Midbrain (tissue), 1 donor: ENCODE measurements at regions not wholly inside any gene's neighbourhood (a gene's known extent, or its start where the extent isn't known, plus 50 kb on each side); places are given as distances from the start of the nearest gene placed in this dataset.

Source experiments
- DNase-seq: peaks from one replicate; lab custom pipeline; 2025; lab: John Stamatoyannopoulos, UW

- DNase-seq: no peak
Measured at GRCh38 chr15:45743426-45744235, 108.8 kb downstream of the SQOR start.

GRCh38 chr15:45744236-45744589 is 109.4 kb downstream of the SQOR start:
- DNase-seq: no peak

GRCh38 chr15:45747426-45747825 is 112.6 kb downstream of the SQOR start:
- no peak for DNase-seq

GRCh38 chr15:45751629-45752028 is 116.8 kb downstream of the SQOR start:
- DNase-seq: no peak

GRCh38 chr15:45759936-45760335 is 125.1 kb downstream of the SQOR start:
- DNase-seq: no peak

GRCh38 chr15:45762726-45763125 is 127.9 kb downstream of the SQOR start:
- no peak for DNase-seq

GRCh38 chr15:45763170-45763869 is 128.5 kb downstream of the SQOR start:
- DNase-seq: no peak

- no peak for DNase-seq
Measured at GRCh38 chr15:45773149-45773548, 138.3 kb downstream of the SQOR start.

- DNase-seq: no peak
Measured at GRCh38 chr15:45776772-45777171, 141.9 kb downstream of the SQOR start.

- no peak for DNase-seq
Measured at GRCh38 chr15:45777781-45778180, 143.0 kb downstream of the SQOR start.

GRCh38 chr15:45780352-45780751 is 145.5 kb downstream of the SQOR start:
- DNase-seq: no peak

GRCh38 chr15:45784656-45785055 is 149.8 kb downstream of the SQOR start:
- no peak for DNase-seq

GRCh38 chr15:45785897-45786296 is 151.1 kb downstream of the SQOR start:
- DNase-seq: no peak

- peak; percentile 23 for DNase-seq
Measured at GRCh38 chr15:45790325-45790943, 155.6 kb downstream of the SQOR start.

GRCh38 chr15:45794304-45794703 is 159.5 kb downstream of the SQOR start:
- DNase-seq: no peak

- no peak for DNase-seq
Measured at GRCh38 chr15:45794712-45795439, 160.0 kb downstream of the SQOR start.

- peak; percentile 43 for DNase-seq
Measured at GRCh38 chr15:45795440-45796069, 160.7 kb downstream of the SQOR start.

- DNase-seq: no peak
Measured at GRCh38 chr15:45796433-45796832, 161.6 kb downstream of the SQOR start.

GRCh38 chr15:45799508-45799907 is 164.7 kb downstream of the SQOR start:
- DNase-seq: no peak

GRCh38 chr15:45801543-45801942 is 166.7 kb downstream of the SQOR start:
- no peak for DNase-seq

GRCh38 chr15:45802140-45802539 is 167.3 kb downstream of the SQOR start:
- DNase-seq: no peak

- DNase-seq: no peak
Measured at GRCh38 chr15:45804028-45804427, 169.2 kb downstream of the SQOR start.
